ENCODE measurements at regions not wholly inside any gene's neighbourhood (a gene's known extent, or its start where the extent isn't known, plus 50 kb on each side); places are given as distances from the start of the nearest gene placed in this dataset.
A peak's percentile ranks its signal among the peaks of the same experiment; 100 is the strongest.
"Not testable (repeated sequence)": the region's sequence is repeated elsewhere in the genome, so short reads cannot be mapped to it uniquely, and the experiment has no call there.

- no peak for DNase-seq (ENCODE audit: low read depth in 3 of 3)
Measured at GRCh38 chr16:8187782-8188372, 402.4 kb downstream of the TMEM114 start.

GRCh38 chr16:8184854-8185253 is 405.5 kb downstream of the TMEM114 start:
- DNase-seq (ENCODE audit: low read depth in 3 of 3), result no peak

GRCh38 chr16:8183176-8184099 is 406.9 kb downstream of the TMEM114 start:
- DNase-seq (ENCODE audit: low read depth in 3 of 3), result no peak

GRCh38 chr16:8182761-8183160 is 407.6 kb downstream of the TMEM114 start:
- no peak for DNase-seq (ENCODE audit: low read depth in 3 of 3)

GRCh38 chr16:8179615-8180014 is 410.7 kb downstream of the TMEM114 start:
- no peak for DNase-seq (ENCODE audit: low read depth in 3 of 3)

- no peak for DNase-seq (ENCODE audit: low read depth in 3 of 3)
Measured at GRCh38 chr16:8178271-8178670, 412.0 kb downstream of the TMEM114 start.

- DNase-seq (ENCODE audit: low read depth in 3 of 3), result no peak
Measured at GRCh38 chr16:8175411-8175810, 414.9 kb downstream of the TMEM114 start.

GRCh38 chr16:8173111-8173644 is 417.1 kb downstream of the TMEM114 start:
- peak; percentile 2 to 14 (median 9) for DNase-seq (ENCODE audit: low read depth in 3 of 3)

- DNase-seq (ENCODE audit: low read depth in 3 of 3), result no peak
Measured at GRCh38 chr16:8172551-8172950, 417.8 kb downstream of the TMEM114 start.

- DNase-seq (ENCODE audit: low read depth in 3 of 3), result no peak
Measured at GRCh38 chr16:8168016-8168415, 422.3 kb downstream of the TMEM114 start.

- no peak for DNase-seq (ENCODE audit: low read depth in 3 of 3)
Measured at GRCh38 chr16:8167436-8167835, 422.9 kb downstream of the TMEM114 start.

GRCh38 chr16:8158051-8158450 is 432.3 kb downstream of the TMEM114 start:
- DNase-seq (ENCODE audit: low read depth in 3 of 3), result no peak

GRCh38 chr16:8155275-8155674 is 435.0 kb downstream of the TMEM114 start:
- no peak for DNase-seq (ENCODE audit: low read depth in 3 of 3)

GRCh38 chr16:8146256-8147012 is 443.9 kb downstream of the TMEM114 start:
- no peak for DNase-seq (ENCODE audit: low read depth in 3 of 3)

- DNase-seq (ENCODE audit: low read depth in 3 of 3), result no peak
Measured at GRCh38 chr16:8138666-8139065, 451.6 kb downstream of the TMEM114 start.

GRCh38 chr16:8137606-8138005 is 452.7 kb downstream of the TMEM114 start:
- no peak for DNase-seq (ENCODE audit: low read depth in 3 of 3)

GRCh38 chr16:8130197-8130596 is 460.1 kb downstream of the TMEM114 start:
- no peak for DNase-seq (ENCODE audit: low read depth in 3 of 3)

GRCh38 chr16:8127070-8127469 is 463.2 kb downstream of the TMEM114 start:
- DNase-seq (ENCODE audit: low read depth in 3 of 3), result no peak

- DNase-seq (ENCODE audit: low read depth in 3 of 3), result no peak
Measured at GRCh38 chr16:8126313-8126712, 464.0 kb downstream of the TMEM114 start.

- DNase-seq (ENCODE audit: low read depth in 3 of 3), result no peak
Measured at GRCh38 chr16:8120001-8120400, 470.3 kb downstream of the TMEM114 start.

- no peak for DNase-seq (ENCODE audit: low read depth in 3 of 3)
Measured at GRCh38 chr16:8115814-8116213, 474.5 kb downstream of the TMEM114 start.

GRCh38 chr16:8114941-8115340 is 475.4 kb downstream of the TMEM114 start:
- not testable (repeated sequence) for DNase-seq (ENCODE audit: low read depth in 3 of 3)
